CD4-positive, alpha-beta T cell treated with Interferon alpha-2 for 1 hour (primary cell): ENCODE measurements at regions not wholly inside any gene's neighbourhood (a gene's known extent, or its start where the extent isn't known, plus 50 kb on each side); places are given as distances from the start of the nearest gene placed in this dataset.
"Not testable (repeated sequence)": the region's sequence is repeated elsewhere in the genome, so short reads cannot be mapped to it uniquely, and the experiment has no call there.

Experiments
- DNase-seq, 2 donors: peaks; one replicate each; pipeline ENCODE4 v3.0.0-alpha.2; 2020 to 2022

GRCh38 chr18:1304392-1304992, 399.8 kb downstream of the ADCYAP1 start:
- DNase-seq = no peak

- DNase-seq = no peak
These were observed 402.0 kb downstream of the ADCYAP1 start for GRCh38 chr18:1306641-1307040.

GRCh38 chr18:1308686-1309085, 404.0 kb downstream of the ADCYAP1 start:
- DNase-seq = no peak

- no peak for DNase-seq
These were observed 406.7 kb downstream of the ADCYAP1 start for GRCh38 chr18:1311376-1311775.

GRCh38 chr18:1335345-1335744, 430.7 kb downstream of the ADCYAP1 start:
- DNase-seq = not testable (repeated sequence)

- no peak for DNase-seq
These were observed 446.3 kb downstream of the ADCYAP1 start for GRCh38 chr18:1350931-1351450.

GRCh38 chr18:1353025-1353424, 448.4 kb downstream of the ADCYAP1 start:
- DNase-seq = no peak

GRCh38 chr18:1357724-1358123, 453.1 kb downstream of the ADCYAP1 start:
- DNase-seq = no peak

GRCh38 chr18:1361936-1362335, 457.3 kb downstream of the ADCYAP1 start:
- DNase-seq = no peak

- DNase-seq = no peak
These were observed 465.9 kb downstream of the ADCYAP1 start for GRCh38 chr18:1370552-1370951.

- DNase-seq = no peak
These were observed 467.1 kb downstream of the ADCYAP1 start for GRCh38 chr18:1371724-1372123.

GRCh38 chr18:1383465-1383864, 478.8 kb downstream of the ADCYAP1 start:
- no peak for DNase-seq

GRCh38 chr18:1388468-1388867, 483.8 kb downstream of the ADCYAP1 start:
- not testable (repeated sequence) for DNase-seq

GRCh38 chr18:1392046-1392445, 487.4 kb downstream of the ADCYAP1 start:
- no peak for DNase-seq

- no peak for DNase-seq
These were observed 488.4 kb downstream of the ADCYAP1 start for GRCh38 chr18:1392865-1393734.

- no peak for DNase-seq
These were observed 489.3 kb downstream of the ADCYAP1 start for GRCh38 chr18:1393929-1394328.

GRCh38 chr18:1394426-1394825, 489.8 kb downstream of the ADCYAP1 start:
- no peak for DNase-seq

- DNase-seq = no peak
These were observed 490.3 kb downstream of the ADCYAP1 start for GRCh38 chr18:1394966-1395365.

- DNase-seq = no peak
These were observed 503.7 kb downstream of the ADCYAP1 start for GRCh38 chr18:1408376-1408775.

GRCh38 chr18:1412655-1413322, 508.1 kb downstream of the ADCYAP1 start:
- DNase-seq = no peak

- no peak for DNase-seq
These were observed 508.6 kb downstream of the ADCYAP1 start for GRCh38 chr18:1413323-1413675.

GRCh38 chr18:1416074-1416473, 511.4 kb downstream of the ADCYAP1 start:
- no peak for DNase-seq

- no peak for DNase-seq
These were observed 516.8 kb downstream of the ADCYAP1 start for GRCh38 chr18:1421502-1421901.

- no peak for DNase-seq
These were observed 518.0 kb downstream of the ADCYAP1 start for GRCh38 chr18:1422634-1423033.
